GM10248 (cell line): ENCODE measurements at regions not wholly inside any gene's neighbourhood (a gene's known extent, or its start where the extent isn't known, plus 50 kb on each side); places are given as distances from the start of the nearest gene placed in this dataset.
"Not testable (repeated sequence)": the region's sequence is repeated elsewhere in the genome, so short reads cannot be mapped to it uniquely, and the experiment has no call there.

Source experiments
- CTCF ChIA-PET: fragments of 300-600 bp; sonication (Branson Sonifier 250); formaldehyde crosslinking; extraction: SDS; loops from one replicate; lab custom pipeline; 2021; ENCODE audit warnings: antibody characterized with exemption; lab: Yijun Ruan, JAX
- POLR2A ChIA-PET: fragments of 350-650 bp; sonication (Branson Sonifier 250); formaldehyde crosslinking; extraction: SDS; loops from one replicate; lab custom pipeline; 2020; ENCODE audit warnings: antibody characterized with exemption; lab: Yijun Ruan, JAX
- DNase-seq: peaks from one replicate; pipeline ENCODE4 v3.0.0; 2012; ENCODE audit errors: extremely low spot score
- TF ChIP-seq, protein P1 (sequence below): IDR thresholded peaks from 2 replicates; pipeline ENCODE4 v1.5.1; 2012; ENCODE audit warnings: mild to moderate bottlenecking, low read depth; ENCODE audit errors: extremely low read depth, missing control alignments, control extremely low read depth

GRCh38 chr3:187856555-187856954, 111.3 kb upstream of the BCL6 start:
- POLR2A ChIA-PET = no interaction called here

DNA sequence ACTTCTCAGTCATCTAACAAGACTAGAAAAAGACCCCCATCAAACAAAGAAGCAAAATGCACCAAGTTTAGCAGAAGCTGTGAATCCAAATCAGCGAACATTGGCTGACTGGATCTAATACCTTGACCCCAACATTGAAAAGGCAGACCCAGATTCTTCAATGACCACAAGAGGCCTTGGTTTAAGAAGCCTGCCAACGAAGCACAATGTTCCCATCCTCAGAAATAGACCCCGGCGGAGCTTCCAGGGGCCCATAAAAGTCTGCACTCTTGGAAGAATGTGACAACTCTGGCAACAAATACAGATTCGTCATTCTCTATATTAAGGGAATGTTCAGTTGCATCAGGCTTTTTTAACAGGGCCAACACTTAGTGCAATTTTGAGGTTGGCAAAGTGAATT, 112.8 kb upstream of the BCL6 start:
- no peak for DNase-seq
- TF ChIP-seq, protein P1, sequence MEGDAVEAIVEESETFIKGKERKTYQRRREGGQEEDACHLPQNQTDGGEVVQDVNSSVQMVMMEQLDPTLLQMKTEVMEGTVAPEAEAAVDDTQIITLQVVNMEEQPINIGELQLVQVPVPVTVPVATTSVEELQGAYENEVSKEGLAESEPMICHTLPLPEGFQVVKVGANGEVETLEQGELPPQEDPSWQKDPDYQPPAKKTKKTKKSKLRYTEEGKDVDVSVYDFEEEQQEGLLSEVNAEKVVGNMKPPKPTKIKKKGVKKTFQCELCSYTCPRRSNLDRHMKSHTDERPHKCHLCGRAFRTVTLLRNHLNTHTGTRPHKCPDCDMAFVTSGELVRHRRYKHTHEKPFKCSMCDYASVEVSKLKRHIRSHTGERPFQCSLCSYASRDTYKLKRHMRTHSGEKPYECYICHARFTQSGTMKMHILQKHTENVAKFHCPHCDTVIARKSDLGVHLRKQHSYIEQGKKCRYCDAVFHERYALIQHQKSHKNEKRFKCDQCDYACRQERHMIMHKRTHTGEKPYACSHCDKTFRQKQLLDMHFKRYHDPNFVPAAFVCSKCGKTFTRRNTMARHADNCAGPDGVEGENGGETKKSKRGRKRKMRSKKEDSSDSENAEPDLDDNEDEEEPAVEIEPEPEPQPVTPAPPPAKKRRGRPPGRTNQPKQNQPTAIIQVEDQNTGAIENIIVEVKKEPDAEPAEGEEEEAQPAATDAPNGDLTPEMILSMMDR = no peak
- POLR2A ChIA-PET = no interaction called here
- CTCF ChIA-PET = no interaction called here

More at GRCh38 chr3:187856555-187856954, 111.3 kb upstream of the BCL6 start:
- TF ChIP-seq, protein P1 = no peak
- CTCF ChIA-PET = no interaction called here
- DNase-seq = no peak

DNA sequence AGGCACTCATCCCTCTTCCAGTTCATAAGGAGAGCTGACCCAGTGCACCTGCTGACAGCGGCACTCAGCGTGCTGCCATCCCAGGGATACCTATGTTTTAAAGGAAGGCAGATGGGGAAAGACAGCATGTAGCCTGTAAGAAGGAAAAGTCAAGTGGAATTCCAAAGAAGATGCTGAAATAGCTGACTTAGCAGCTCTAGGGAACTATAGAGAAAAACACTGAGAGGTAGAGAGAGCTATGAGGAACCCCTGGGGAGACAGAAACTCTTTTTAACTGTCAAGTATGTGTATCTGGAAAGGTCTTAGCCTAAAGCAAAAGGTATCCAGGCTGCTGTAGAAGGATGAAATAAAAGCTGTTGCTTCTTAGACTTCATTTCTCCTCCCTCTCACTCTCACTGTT, 113.4 kb upstream of the BCL6 start:
- POLR2A ChIA-PET = no interaction called here
- no peak for DNase-seq
- TF ChIP-seq, protein P1 = no peak
- CTCF ChIA-PET = no interaction called here

DNA sequence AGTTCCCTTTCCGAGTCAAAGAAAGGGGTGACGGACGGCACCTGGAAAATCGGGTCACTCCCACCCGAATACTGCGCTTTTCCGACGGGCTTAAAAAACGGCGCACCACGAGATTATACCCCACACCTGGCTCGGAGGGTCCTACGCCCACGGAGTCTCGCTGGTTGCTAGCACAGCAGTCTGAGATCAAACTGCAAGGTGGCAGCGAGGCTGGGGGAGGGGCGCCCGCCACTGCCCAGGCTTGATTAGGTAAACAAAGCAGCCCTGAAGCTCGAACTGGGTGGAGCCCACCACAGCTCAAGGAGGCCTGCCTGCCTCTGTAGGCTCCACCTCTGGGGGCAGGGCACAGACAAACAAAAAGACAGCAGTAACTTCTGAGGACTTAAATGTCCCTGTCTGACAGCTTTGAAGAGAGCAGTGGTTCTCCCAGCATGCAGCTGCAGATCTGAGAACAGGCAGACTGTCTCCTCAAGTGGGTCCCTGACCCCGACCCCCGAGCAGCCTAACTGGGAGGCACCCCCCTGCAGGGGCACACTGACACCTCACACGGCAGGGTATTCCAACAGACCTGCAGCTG, 117.5 kb upstream of the BCL6 start:
- DNase-seq, CTCF ChIA-PET, POLR2A ChIA-PET: not testable (repeated sequence)

- ChIA-PET POLR2A (no interaction called here), CTCF (interaction anchor here (1.5 to 1.8 kb wide), 2 partner anchors 8 to 122 kb away, joined by 5 to 6 read pairs; no protein-coding TSS in a partner anchor)
- no peak for DNase-seq
- TF ChIP-seq, protein P1 = no peak
These were observed 125.3 kb upstream of the BCL6 start for GRCh38 chr3:187870360-187871203.

DNA sequence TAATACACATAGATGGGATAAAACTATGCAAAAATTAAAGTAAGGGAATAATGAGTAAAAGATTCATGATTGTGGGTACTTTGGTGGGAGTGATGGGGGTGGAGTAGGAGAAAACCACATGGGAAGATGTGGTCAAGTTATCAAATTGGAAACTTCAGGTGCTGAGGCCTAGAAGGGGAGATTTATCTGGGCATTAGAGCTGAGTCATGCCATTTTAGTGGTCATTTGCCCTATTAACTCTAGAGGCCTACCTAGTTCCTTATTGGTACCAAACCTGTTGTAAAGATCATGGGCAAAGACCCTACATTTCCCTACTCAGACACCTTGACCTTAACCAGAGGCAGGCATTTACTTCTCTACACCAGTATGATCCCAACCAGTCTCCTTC, 125.9 kb upstream of the BCL6 start:
- POLR2A ChIA-PET = no interaction called here
- TF ChIP-seq, protein P1 = no peak
- no peak for DNase-seq
- CTCF ChIA-PET = interaction anchor here (1.8 kb wide), 1 partner anchor 7 kb away, joined by 6 read pairs; no protein-coding TSS in a partner anchor

- TF ChIP-seq, protein P1 = no peak
- CTCF ChIA-PET = no interaction called here
- POLR2A ChIA-PET = no interaction called here
- no peak for DNase-seq
These were observed 126.6 kb upstream of the BCL6 start for GRCh38 chr3:187871848-187872247.
